Naive thymus-derived CD4-positive, alpha-beta T cell (primary cell): ENCODE measurements at regions not wholly inside any gene's neighbourhood (a gene's known extent, or its start where the extent isn't known, plus 50 kb on each side); places are given as distances from the start of the nearest gene placed in this dataset.

Experiments
- ATAC-seq: fragments of 150-1000 bp; cut with Tn5 transposase; 2 replicates; pipeline ENCODE4 v1.10.0; 2021; ENCODE audit warnings: mild to moderate bottlenecking, moderate library complexity
- CTCF ChIA-PET: fragments of 350-600 bp; sonication (Branson Sonifier 250); formaldehyde crosslinking; loops from one replicate; lab custom pipeline; 2021; ENCODE audit warnings: antibody characterized with exemption; lab: Charles Lee
- POLR2A ChIA-PET: fragments of 350-600 bp; sonication (Branson Sonifier 250); formaldehyde crosslinking; loops from one replicate; lab custom pipeline; 2021; ENCODE audit warnings: antibody characterized with exemption, inconsistent platforms; lab: Charles Lee
- DNase-seq, 9 donors: peaks; one replicate each; pipeline versions ENCODE4 v3.0.0 to v3.0.0-alpha.2; 2020 to 2022; ENCODE audit warnings: mixed read lengths in 1 of 9
- H3K27ac ChIP-seq: one replicate; pipeline ENCODE4 v1.7.0; 2013; ENCODE audit warnings: mild to moderate bottlenecking, low read depth, low read length, moderate library complexity
- H3K27me3 ChIP-seq, 2 donors: one replicate each; pipeline ENCODE4 v1.7.0; 2013; ENCODE audit warnings: low read length in 2 of 2, mild to moderate bottlenecking in 2 of 2, moderate library complexity in 2 of 2; ENCODE audit not compliant: control insufficient read depth in 2 of 2, insufficient read depth in 2 of 2
- H3K36me3 ChIP-seq, 3 experiments: 1 replicate in 2 of 3; 2 replicates in 1 of 3; pipeline ENCODE4 v1.7.0; 2013; ENCODE audit warnings: low read length in 3 of 3, mild to moderate bottlenecking in 3 of 3, moderate library complexity in 1 of 3; ENCODE audit not compliant: insufficient read depth in 3 of 3, control insufficient read depth in 2 of 3
- H3K4me1 ChIP-seq, 2 donors: one replicate each; pipeline ENCODE4 v1.7.0; 2013; ENCODE audit warnings: low read length in 2 of 2, mild to moderate bottlenecking in 2 of 2, moderate library complexity in 1 of 2; ENCODE audit not compliant: control insufficient read depth in 2 of 2, insufficient read depth in 2 of 2
- H3K4me3 ChIP-seq: 2 replicates; pipeline ENCODE4 v1.7.0; 2013; ENCODE audit warnings: mild to moderate bottlenecking, low read length
- H3K9me3 ChIP-seq, 3 experiments: 1 replicate in 2 of 3; 2 replicates in 1 of 3; pipeline ENCODE4 v1.7.0; 2013; ENCODE audit warnings: low read length in 3 of 3; ENCODE audit not compliant: control insufficient read depth in 2 of 3
- H3K27ac Mint-ChIP-seq, 9 donors: one replicate each; pipeline ENCODE4 v1.8.0; 2020 to 2022; ENCODE audit warnings: mixed read lengths in 9 of 9, mild to moderate bottlenecking in 8 of 9, moderate library complexity in 5 of 9, inconsistent platforms in 2 of 9
- H3K27me3 Mint-ChIP-seq, 5 donors: one replicate each; pipeline ENCODE4 v1.8.0; 2021 to 2022; ENCODE audit warnings: mixed read lengths in 5 of 5, mild to moderate bottlenecking in 1 of 5
- H3K36me3 Mint-ChIP-seq, 5 donors: one replicate each; pipeline ENCODE4 v1.8.0; 2020 to 2022; ENCODE audit warnings: mixed read lengths in 5 of 5, mild to moderate bottlenecking in 3 of 5, inconsistent platforms in 1 of 5
- H3K4me1 Mint-ChIP-seq, 7 donors: one replicate each; pipeline ENCODE4 v1.8.0; 2020 to 2022; ENCODE audit warnings: mixed read lengths in 7 of 7, mild to moderate bottlenecking in 3 of 7, inconsistent platforms in 1 of 7
- H3K4me3 Mint-ChIP-seq, 10 donors: one replicate each; pipeline ENCODE4 v1.8.0; 2020 to 2022; ENCODE audit warnings: mild to moderate bottlenecking in 10 of 10, mixed read lengths in 10 of 10, moderate library complexity in 6 of 10, inconsistent platforms in 2 of 10
- H3K9me3 Mint-ChIP-seq, 11 donors: one replicate each; pipeline ENCODE4 v1.8.0; 2020 to 2022; ENCODE audit warnings: mixed read lengths in 11 of 11, mild to moderate bottlenecking in 4 of 11, inconsistent platforms in 1 of 11, moderate library complexity in 1 of 11
- intact Hi-C, 2 donors: fragments of 100-400 bp; cut with micrococcal nuclease; formaldehyde crosslinking; loops; one replicate each; pipeline ENCODE4 v1.15.1; 2023

DNA sequence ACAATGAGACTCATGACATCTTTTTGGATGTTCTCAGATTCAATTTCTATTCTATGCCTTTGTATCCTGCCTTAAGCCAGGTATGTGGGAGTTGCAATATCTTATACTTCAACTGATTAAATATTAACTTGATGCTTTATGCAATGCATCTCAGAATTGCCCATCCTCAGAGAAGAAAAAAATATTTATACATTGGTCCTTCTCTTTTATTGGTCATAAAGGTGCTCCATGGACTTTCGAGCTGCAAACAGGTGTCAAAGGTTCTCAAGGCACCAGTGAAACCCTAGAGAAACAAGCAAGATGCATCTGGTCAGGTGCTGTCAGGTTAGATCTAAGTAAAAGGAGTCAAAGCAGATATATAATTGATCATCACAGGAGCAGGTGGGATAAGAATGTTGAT is 690.5 kb downstream of the PLCL1 start:
- Mint-ChIP-seq H3K36me3 (no peaks in the 10 kb centered on the region), H3K27ac (no peak overlapping the region), H3K4me1 (no peaks in the 10 kb centered on the region), H3K9me3 (peaks cover 0 to under 1% (median 0%) of the 10 kb centered on the region in 11 donors), H3K4me3 (no peak overlapping the region), H3K27me3 (peaks cover 0 to 9% (median 6%) of the 10 kb centered on the region in 5 donors)
- ChIA-PET CTCF (no interaction called here), POLR2A (no interaction called here)
- no peak for DNase-seq
- Histone ChIP-seq H3K27ac (no peak overlapping the region), H3K36me3 (no peaks in the 10 kb centered on the region), H3K4me1 (no peaks in the 10 kb centered on the region), H3K4me3 (no peak overlapping the region), H3K9me3 (no peaks in the 10 kb centered on the region), H3K27me3 (no peaks in the 10 kb centered on the region)
- intact Hi-C loops: no loop called here
- no peak for ATAC-seq

- no peak overlapping the region for H3K4me3 ChIP-seq
- no peak overlapping the region for H3K4me3 Mint-ChIP-seq
Observed at GRCh38 chr2:198490748-198491147, 686.4 kb downstream of the PLCL1 start.

GRCh38 chr2:198488964-198489363 is 684.6 kb downstream of the PLCL1 start:
- Mint-ChIP-seq H3K27ac (no peak overlapping the region), H3K36me3 (no peaks in the 10 kb centered on the region), H3K9me3 (peaks cover 0 to 5% (median 0%) of the 10 kb centered on the region in 11 donors), H3K4me3 (no peak overlapping the region), H3K27me3 (peaks cover 0 to 8% (median 0%) of the 10 kb centered on the region in 5 donors), H3K4me1 (no peaks in the 10 kb centered on the region)
- H3K36me3 ChIP-seq: no peaks in the 10 kb centered on the region
- H3K4me3 ChIP-seq: no peak overlapping the region
- H3K27me3 ChIP-seq: no peaks in the 10 kb centered on the region
- no peaks in the 10 kb centered on the region for H3K9me3 ChIP-seq
- ATAC-seq (no peak), DNase-seq (no peak)
- POLR2A ChIA-PET: no interaction called here
- no peaks in the 10 kb centered on the region for H3K4me1 ChIP-seq
- H3K27ac ChIP-seq: no peak overlapping the region
- intact Hi-C loops: no loop called here
- CTCF ChIA-PET: no interaction called here

More at GRCh38 chr2:198490748-198491147, 686.4 kb downstream of the PLCL1 start:
- no peaks in the 10 kb centered on the region for H3K36me3 ChIP-seq
- Mint-ChIP-seq H3K36me3 (no peaks in the 10 kb centered on the region), H3K4me1 (no peaks in the 10 kb centered on the region), H3K27me3 (peaks cover 0 to 8% (median 6%) of the 10 kb centered on the region in 5 donors), H3K27ac (no peak overlapping the region), H3K9me3 (peaks cover 0 to 5% (median 0%) of the 10 kb centered on the region in 11 donors)
- no peaks in the 10 kb centered on the region for H3K9me3 ChIP-seq
- intact Hi-C loops: no loop called here
- no peak for ATAC-seq
- no peak for DNase-seq
- POLR2A ChIA-PET: no interaction called here
- no peak overlapping the region for H3K27ac ChIP-seq
- H3K4me1 ChIP-seq: no peaks in the 10 kb centered on the region
- CTCF ChIA-PET: no interaction called here
- no peaks in the 10 kb centered on the region for H3K27me3 ChIP-seq

GRCh38 chr2:198483051-198483450 is 678.7 kb downstream of the PLCL1 start:
- Histone ChIP-seq H3K4me1 (no peaks in the 10 kb centered on the region), H3K9me3 (no peaks in the 10 kb centered on the region), H3K4me3 (no peak overlapping the region), H3K27ac (no peak overlapping the region), H3K27me3 (no peaks in the 10 kb centered on the region), H3K36me3 (no peaks in the 10 kb centered on the region)
- Mint-ChIP-seq H3K4me3 (no peak overlapping the region), H3K27ac (no peak overlapping the region), H3K4me1 (no peaks in the 10 kb centered on the region), H3K9me3 (no peaks in the 10 kb centered on the region), H3K36me3 (no peaks in the 10 kb centered on the region), H3K27me3 (peaks cover 0 to 10% (median 0%) of the 10 kb centered on the region in 5 donors)
- DNase-seq (no peak), ATAC-seq (no peak)
- ChIA-PET CTCF (no interaction called here), POLR2A (no interaction called here)
- intact Hi-C loops: no loop called here

DNA sequence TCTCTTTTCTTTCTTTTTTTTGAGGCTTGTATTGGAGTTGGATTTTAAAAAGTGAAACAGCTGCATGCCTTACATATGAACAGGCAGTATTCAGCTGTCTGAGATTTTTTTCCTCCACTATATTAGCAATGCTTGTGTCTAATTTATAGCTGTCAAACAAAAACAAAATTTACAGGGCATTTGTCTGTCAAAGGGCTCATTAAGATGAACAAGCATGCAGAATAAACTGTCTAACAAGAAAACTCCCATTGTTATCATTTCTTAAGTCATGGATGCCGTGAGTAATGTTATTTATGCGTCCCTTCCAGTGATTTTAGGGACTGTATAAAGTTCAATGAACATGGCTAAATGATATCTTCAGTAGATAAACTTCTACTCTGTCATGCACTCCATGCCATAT is 674.7 kb downstream of the PLCL1 start:
- Histone ChIP-seq H3K4me3 (no peak overlapping the region), H3K9me3 (no peaks in the 10 kb centered on the region), H3K4me1 (no peaks in the 10 kb centered on the region), H3K27ac (no peak overlapping the region), H3K36me3 (no peaks in the 10 kb centered on the region), H3K27me3 (no peaks in the 10 kb centered on the region)
- no peak for ATAC-seq
- ChIA-PET POLR2A (no interaction called here), CTCF (interaction anchor here (0.8 kb wide), 1 partner anchor 49 kb away, joined by 3 read pairs; no protein-coding TSS in a partner anchor)
- Mint-ChIP-seq H3K9me3 (peaks cover 0 to 8% (median 0%) of the 10 kb centered on the region in 11 donors), H3K27me3 (peaks cover 0 to 10% (median 0%) of the 10 kb centered on the region in 5 donors), H3K27ac (no peak overlapping the region), H3K36me3 (no peaks in the 10 kb centered on the region), H3K4me3 (no peak overlapping the region), H3K4me1 (no peaks in the 10 kb centered on the region)
- DNase-seq: no peak
- intact Hi-C loops: no loop called here

GRCh38 chr2:198478361-198478760 is 674.0 kb downstream of the PLCL1 start:
- peaks cover 0 to 8% (median 0%) of the 10 kb centered on the region in 11 donors for H3K9me3 Mint-ChIP-seq
- Histone ChIP-seq H3K9me3 (no peaks in the 10 kb centered on the region), H3K36me3 (no peaks in the 10 kb centered on the region), H3K27ac (no peak overlapping the region), H3K27me3 (no peaks in the 10 kb centered on the region), H3K4me1 (no peaks in the 10 kb centered on the region), H3K4me3 (no peak overlapping the region)
- H3K27ac Mint-ChIP-seq: no peak overlapping the region
- DNase-seq: no peak
- CTCF ChIA-PET: no interaction called here
- no peaks in the 10 kb centered on the region for H3K36me3 Mint-ChIP-seq
- H3K4me3 Mint-ChIP-seq: no peak overlapping the region
- H3K4me1 Mint-ChIP-seq: no peaks in the 10 kb centered on the region
- POLR2A ChIA-PET: no interaction called here
- intact Hi-C loops: loop anchor here in 1 of 2 donors (1.0 kb wide), 1 partner anchor 44 kb away; no protein-coding TSS in a partner anchor
- H3K27me3 Mint-ChIP-seq: peaks cover 0 to 10% (median 0%) of the 10 kb centered on the region in 5 donors
- ATAC-seq: no peak

DNA sequence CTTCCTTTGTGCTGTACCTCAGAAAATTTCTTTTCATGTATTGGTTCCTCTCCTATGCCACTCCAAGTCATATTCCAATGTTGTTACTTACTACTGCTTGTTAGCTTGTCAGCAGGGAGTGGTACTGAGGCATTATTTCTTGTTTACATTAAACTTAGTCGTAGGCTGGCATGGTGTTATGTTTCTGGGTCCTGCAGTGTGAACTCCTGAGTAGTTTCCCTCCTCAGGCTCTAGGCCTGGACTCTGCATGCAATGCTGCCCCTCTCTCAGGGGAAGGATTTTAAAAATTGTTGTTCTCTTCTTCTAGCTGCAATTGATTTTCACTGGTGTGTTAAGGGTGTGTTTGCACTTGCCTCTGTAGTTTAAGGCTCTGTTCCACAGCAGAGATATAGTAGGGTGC is 671.6 kb downstream of the PLCL1 start:
- H3K4me1 ChIP-seq: no peaks in the 10 kb centered on the region
- intact Hi-C loops: no loop called here
- Mint-ChIP-seq H3K27ac (no peak overlapping the region), H3K9me3 (peaks cover 0 to 8% (median 0%) of the 10 kb centered on the region in 11 donors), H3K4me3 (no peak overlapping the region), H3K27me3 (peaks cover 0 to 4% (median 0%) of the 10 kb centered on the region in 5 donors), H3K36me3 (no peaks in the 10 kb centered on the region), H3K4me1 (no peaks in the 10 kb centered on the region)
- ChIA-PET CTCF (no interaction called here), POLR2A (no interaction called here)
- H3K9me3 ChIP-seq: no peaks in the 10 kb centered on the region
- no peaks in the 10 kb centered on the region for H3K36me3 ChIP-seq
- H3K27me3 ChIP-seq: no peaks in the 10 kb centered on the region
- DNase-seq: no peak
- no peak overlapping the region for H3K27ac ChIP-seq
- ATAC-seq: no peak
- H3K4me3 ChIP-seq: no peak overlapping the region
